Brain microvascular endothelial cell (primary cell): ENCODE measurements at regions not wholly inside any gene's neighbourhood (a gene's known extent, or its start where the extent isn't known, plus 50 kb on each side); places are given as distances from the start of the nearest gene placed in this dataset.
"Not testable (repeated sequence)": the region's sequence is repeated elsewhere in the genome, so short reads cannot be mapped to it uniquely, and the experiment has no call there.

Source experiments
- DNase-seq: peaks from one replicate; pipeline ENCODE4 v3.0.0-alpha.2; 2020
- H3K27ac ChIP-seq: fragments of 250-450 bp; sonication (Bioruptor Pico); 2 replicates; pipeline ENCODE4 v1.5.1; 2020; ENCODE audit warnings: mild to moderate bottlenecking, moderate library complexity
- H3K27me3 ChIP-seq: fragments of 250-450 bp; sonication (Bioruptor Pico); replicated peaks from 2 replicates; pipeline ENCODE4 v1.5.1; 2020; ENCODE audit warnings: mild to moderate bottlenecking
- H3K36me3 ChIP-seq: fragments of 250-450 bp; sonication (Bioruptor Pico); replicated peaks from 2 replicates; pipeline ENCODE4 v1.5.1; 2020; ENCODE audit warnings: mild to moderate bottlenecking
- H3K4me3 ChIP-seq: 2 replicates; pipeline ENCODE4 v1.5.1; 2011; ENCODE audit warnings: low read depth, mild to moderate bottlenecking, control low read depth, low read length, moderate library complexity
- in situ Hi-C: cut with HindIII; loops from 2 replicates; pipeline ENCODE4 v1.10.0; 2017; ENCODE audit warnings: low sequenced_read_pairs, low pct_ligation_motif_present
- TF ChIP-seq, protein P1 (sequence below): IDR thresholded peaks from 2 replicates; pipeline ENCODE4 v1.5.1; 2011; ENCODE audit warnings: low read depth, mild to moderate bottlenecking, moderate library complexity, low read length, control low read depth, inconsistent platforms; ENCODE audit errors: missing control alignments

DNA sequence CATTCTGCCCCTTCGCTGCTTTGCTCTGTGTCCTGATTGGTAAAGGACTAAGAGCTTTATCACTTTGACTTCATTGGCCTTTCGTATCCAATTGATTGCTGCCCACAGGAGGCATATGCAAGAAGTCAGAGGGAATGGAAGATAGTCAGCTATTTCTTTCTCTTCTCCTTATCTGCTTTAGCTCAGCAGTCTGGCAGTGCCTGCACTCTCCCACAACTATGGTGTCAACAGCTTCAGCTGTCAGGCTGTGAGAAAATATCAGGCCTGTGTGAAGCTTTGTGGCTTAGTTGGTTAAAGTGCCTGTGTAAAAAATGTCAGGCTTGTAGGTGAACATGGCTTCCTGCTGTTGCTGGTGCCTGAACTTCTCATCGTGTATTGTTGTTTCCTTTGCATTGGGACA, 243.0 kb downstream of the PCDH17 start:
- DNase-seq, result no peak
- in situ Hi-C loops, result no loop called here
- Histone ChIP-seq H3K27me3 (no peaks in the 10 kb centered on the region), H3K4me3 (no peak overlapping the region), H3K27ac (no peak overlapping the region), H3K36me3 (no peaks in the 10 kb centered on the region)
- TF ChIP-seq, protein P1, sequence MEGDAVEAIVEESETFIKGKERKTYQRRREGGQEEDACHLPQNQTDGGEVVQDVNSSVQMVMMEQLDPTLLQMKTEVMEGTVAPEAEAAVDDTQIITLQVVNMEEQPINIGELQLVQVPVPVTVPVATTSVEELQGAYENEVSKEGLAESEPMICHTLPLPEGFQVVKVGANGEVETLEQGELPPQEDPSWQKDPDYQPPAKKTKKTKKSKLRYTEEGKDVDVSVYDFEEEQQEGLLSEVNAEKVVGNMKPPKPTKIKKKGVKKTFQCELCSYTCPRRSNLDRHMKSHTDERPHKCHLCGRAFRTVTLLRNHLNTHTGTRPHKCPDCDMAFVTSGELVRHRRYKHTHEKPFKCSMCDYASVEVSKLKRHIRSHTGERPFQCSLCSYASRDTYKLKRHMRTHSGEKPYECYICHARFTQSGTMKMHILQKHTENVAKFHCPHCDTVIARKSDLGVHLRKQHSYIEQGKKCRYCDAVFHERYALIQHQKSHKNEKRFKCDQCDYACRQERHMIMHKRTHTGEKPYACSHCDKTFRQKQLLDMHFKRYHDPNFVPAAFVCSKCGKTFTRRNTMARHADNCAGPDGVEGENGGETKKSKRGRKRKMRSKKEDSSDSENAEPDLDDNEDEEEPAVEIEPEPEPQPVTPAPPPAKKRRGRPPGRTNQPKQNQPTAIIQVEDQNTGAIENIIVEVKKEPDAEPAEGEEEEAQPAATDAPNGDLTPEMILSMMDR, result no peak

DNA sequence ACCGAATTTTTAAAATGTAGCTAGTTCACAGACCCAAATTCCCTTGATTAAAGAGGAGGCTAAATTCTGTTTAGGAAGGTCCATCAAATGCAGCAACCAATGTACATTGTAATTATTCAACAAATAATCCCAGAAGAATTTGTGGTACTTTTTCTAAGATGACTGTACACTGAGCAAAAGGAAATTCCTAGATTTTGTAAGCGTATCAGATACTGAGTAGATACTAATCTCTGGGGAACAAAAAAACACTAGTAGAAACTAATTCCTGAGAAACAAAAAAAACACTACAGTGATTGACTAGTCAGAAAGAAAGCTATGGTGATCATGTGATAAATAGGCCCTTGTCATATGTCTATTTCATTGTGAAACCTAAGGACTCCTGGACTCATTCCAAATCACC, 246.1 kb downstream of the PCDH17 start:
- DNase-seq, result no peak
- Histone ChIP-seq H3K4me3 (no peak overlapping the region), H3K27ac (no peak overlapping the region), H3K27me3 (no peaks in the 10 kb centered on the region), H3K36me3 (no peaks in the 10 kb centered on the region)
- TF ChIP-seq, protein P1, result no peak
- in situ Hi-C loops, result no loop called here

DNA sequence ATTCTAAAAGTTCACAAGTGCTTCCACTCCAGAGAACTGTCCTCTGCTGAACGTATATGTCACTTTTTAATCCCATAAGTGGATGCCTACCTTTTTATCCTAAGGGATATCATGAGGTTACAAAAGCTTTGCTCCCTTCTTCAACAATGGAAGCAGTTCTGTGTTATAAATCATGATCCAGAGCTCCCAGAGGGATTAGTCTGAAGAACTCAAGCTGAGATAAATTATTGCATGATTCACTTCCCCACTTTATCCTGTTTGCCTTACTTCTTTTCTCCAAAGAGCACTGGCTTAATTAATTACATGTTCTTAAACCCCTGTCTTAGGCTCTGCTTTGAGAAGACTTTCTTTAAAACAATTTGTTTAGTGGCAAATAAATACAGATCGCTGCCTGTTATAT, 246.7 kb downstream of the PCDH17 start:
- no peak overlapping the region for H3K27ac ChIP-seq
- no peak for DNase-seq
- H3K36me3 ChIP-seq, result no peaks in the 10 kb centered on the region
- no peak overlapping the region for H3K4me3 ChIP-seq
- H3K27me3 ChIP-seq, result no peaks in the 10 kb centered on the region
- in situ Hi-C loops, result no loop called here
- TF ChIP-seq, protein P1, result no peak

DNA sequence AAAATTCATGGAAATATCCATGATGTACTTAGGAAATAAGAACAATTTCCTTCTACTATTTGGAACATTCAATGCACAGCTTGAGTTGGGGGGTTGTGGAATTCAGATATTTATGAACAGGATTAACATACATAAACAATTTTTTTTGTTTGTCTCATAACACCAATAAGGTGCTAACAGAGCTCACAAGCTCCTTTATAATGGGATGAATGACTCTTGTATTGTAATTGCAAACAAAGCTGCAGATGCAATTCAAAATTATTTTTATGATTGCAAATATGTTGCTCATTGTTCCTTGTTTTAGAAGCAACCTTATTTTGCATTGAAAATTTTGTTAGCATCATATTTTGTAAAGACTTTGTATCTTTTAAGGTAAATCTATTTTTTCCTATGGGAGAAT, 265.7 kb downstream of the PCDH17 start:
- H3K36me3 ChIP-seq, result no peaks in the 10 kb centered on the region
- in situ Hi-C loops, result no loop called here
- H3K4me3 ChIP-seq, result no peak overlapping the region
- no peak overlapping the region for H3K27ac ChIP-seq
- DNase-seq, result no peak
- TF ChIP-seq, protein P1, result no peak
- H3K27me3 ChIP-seq, result no peaks in the 10 kb centered on the region

DNA sequence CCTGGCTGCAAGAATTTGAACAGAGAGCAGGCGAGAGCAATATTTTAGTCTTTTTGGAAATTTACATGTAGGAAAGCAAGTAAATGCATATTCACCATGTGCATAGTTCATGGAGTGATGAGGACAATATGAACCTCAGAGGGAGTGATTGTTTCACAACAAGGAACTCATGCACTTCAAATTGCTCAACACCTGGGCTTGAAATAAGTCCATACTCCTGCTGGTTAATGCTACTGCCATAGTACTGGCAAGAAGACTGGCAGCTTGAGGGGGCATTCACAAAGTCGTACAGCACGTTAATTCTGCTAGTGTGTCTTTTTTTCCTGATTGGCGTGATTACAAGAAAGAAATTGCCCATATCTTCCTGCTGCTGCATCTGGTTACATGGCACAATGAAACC, 267.6 kb downstream of the PCDH17 start:
- no peak overlapping the region for H3K27ac ChIP-seq
- in situ Hi-C loops, result no loop called here
- no peaks in the 10 kb centered on the region for H3K36me3 ChIP-seq
- TF ChIP-seq, protein P1, result no peak
- DNase-seq, result no peak
- no peak overlapping the region for H3K4me3 ChIP-seq
- H3K27me3 ChIP-seq, result no peaks in the 10 kb centered on the region

DNA sequence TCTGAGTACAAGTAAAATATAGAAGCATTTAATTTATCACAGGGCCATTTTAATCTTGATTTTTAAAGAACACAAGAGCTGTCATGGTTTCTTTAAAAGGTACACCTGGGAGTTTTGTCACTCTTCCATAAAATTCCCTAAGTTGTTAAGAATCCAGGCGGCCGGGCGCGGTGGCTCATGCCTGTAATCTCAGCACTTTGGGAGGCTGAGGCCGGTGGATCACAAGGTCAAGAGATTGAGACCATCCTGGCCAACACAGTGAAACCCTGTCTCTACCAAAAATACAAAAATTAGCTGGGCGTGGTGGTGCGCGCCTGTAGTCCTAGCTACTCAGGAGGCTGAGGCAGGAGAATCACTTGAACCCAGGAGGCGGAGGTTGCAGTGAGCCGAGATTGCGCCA, 278.3 kb downstream of the PCDH17 start:
- H3K4me3 ChIP-seq, H3K27me3 ChIP-seq, H3K36me3 ChIP-seq, DNase-seq, H3K27ac ChIP-seq, in situ Hi-C loops: not testable (repeated sequence)
